ENCODE measurements at regions not wholly inside any gene's neighbourhood (a gene's known extent, or its start where the extent isn't known, plus 50 kb on each side); places are given as distances from the start of the nearest gene placed in this dataset.

DNA sequence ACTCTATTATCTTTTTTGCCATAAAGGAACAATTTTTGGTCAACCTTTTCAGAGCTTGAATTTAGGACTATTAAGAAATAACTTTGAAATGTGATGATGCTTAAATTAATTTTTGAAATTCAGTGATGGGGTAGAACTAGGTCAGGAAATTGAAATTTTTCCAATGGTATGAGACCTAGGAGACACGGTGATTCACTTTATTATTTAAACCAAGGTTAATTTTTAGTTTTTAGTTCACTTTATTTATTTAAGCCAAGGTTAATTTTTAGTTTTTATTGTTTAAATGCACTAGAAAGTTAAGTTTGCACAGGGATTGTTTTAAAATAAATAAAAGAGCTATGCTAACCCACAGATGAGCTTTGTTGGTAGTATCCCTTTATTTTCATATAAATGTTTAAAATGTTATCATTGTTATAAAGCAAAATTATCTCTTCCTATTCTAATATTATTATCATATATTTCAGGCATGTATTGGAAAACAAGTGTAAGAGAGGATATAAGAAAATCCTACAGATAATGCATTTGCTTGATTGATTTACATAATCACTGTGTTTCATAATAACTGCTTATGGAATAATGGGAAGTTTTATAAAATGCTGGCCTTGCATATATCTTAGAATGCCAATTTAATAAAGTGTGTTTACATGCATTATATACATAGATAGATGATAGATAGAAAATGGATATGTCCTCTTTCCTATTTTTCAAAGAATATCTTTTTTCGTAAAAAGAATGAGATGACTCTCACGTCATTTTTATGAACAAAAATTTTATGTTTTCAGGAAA lies 163.6 kb downstream of the HGF start:
- DNase-seq (ENCODE audit: low spot score), result no peak

DNA sequence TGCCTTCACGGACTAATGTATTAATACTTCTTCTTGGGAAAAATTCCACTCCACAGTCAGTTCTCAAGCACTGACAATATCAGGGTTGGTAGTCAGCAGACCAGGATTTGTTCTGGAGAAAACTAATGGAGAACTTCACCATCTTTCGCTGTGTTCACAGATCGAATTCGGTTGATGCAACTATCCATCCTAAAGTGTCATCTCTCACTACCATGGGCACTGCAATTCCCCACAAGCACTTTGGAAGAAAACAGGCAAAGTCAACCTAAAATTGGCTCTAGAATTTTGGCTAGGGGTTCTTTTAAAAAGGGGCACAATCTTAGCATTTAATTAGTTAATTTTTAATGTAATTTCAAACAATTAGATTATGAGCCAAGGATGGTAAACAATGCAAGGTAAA lies 164.4 kb downstream of the HGF start:
- no peak for DNase-seq (ENCODE audit: low spot score)

DNA sequence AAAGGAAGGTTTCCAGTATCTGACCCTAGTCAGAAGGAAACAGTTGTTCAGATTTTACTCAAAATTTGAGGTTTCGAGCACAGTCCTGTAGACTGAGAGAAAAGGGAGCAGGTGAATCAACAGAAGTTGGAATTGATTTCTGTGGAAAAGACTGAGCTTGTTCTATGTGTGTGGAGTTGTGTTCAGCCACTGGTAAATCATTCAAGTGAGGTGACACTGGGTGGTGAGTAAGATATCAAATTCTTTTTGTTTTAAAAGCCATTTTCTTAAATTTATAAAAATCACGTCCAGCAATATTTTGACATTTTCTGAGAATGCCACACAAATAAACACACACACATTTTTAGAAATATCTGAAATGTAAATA lies 165.1 kb downstream of the HGF start:
- no peak for DNase-seq (ENCODE audit: low spot score)

DNA sequence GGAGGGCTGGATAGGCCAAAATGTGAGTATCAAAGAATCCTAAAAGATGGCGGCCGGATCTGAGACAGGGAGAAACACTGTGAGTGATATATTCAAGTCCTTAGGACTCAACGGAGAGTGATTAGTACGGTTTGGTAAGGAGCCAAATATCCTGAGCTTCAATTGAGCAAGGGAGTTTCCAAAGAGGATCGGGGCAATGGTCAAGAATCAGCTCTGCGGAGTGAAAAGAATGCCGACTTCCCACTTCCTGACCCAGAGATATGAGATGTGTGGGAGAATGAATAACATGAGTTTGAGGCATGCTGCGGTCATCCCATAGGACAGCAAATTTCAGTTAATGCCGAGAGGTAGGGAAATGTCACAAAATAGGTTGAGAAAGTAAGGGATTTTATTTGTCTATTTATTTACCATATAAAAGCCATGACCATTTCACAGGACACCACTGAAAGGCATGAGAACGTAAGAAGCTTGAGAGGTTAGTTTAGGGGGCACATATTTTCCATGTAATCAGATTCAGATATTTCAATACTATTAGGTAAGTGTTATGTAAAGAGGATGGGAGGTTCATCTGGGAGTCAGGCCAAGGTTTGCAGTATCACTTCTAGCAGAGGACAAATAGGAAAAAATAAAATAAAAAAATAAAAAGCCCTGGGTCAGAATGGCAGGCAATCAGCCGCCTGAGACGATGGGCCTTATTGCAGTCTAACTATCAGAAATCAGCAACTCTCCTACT lies 165.6 kb downstream of the HGF start:
- DNase-seq (ENCODE audit: low spot score), result no peak

DNA sequence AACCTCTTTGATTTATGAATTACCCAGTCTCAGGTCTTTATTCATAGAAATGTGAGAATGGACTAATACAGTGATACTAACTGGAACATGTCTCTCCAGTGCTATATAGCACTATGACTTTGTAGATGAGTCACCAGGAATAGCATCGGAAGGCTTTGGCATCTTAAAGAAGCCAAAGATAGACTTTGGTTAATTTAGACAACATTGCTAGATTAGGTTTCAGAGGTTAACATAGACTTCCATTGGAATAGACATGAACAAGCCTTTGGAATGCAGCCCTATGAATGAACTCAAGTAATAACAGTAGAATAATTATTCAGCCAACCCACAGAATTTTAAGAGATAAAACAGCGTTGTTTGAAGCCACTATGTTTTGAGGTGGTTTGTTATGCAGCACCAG lies 169.2 kb downstream of the HGF start:
- DNase-seq (ENCODE audit: low spot score), result no peak

DNA sequence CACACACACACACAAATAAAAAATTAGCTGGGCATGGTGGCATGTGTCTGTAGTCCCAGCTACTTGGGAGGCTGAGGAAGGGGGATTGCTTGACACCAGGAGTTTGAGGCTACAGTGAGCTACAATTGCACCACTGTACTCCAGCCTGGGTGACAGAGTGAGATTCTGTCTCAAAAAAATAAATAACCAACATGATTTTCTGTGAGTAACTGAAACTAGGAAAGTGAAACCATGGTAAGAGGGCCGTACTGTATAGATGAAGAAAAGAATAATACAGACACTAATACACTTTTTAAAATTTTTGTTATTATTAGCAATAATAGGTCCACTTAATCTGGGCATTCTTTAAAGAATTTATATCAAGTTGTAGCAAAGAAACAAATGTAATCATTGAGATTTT lies 170.9 kb downstream of the HGF start:
- DNase-seq (ENCODE audit: low spot score), result no peak

DNA sequence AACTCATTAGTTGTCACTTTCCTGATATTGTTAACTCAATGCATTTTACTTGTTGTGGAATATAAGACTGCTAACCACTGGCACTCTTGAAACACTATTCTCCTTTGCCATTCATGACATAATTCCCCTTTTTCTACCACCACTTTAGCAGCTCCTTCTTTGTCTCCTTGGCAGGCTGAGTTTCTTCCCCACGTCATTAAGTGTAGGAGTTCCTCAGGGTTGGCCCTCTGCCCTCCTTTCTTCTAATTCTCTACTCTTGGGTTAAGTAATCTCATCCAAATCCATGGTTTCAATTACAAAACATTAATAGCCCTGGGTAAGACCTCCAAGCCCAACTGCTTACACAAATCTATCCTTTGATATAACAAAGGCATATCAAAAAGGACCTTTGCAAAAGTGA lies 175.1 kb downstream of the HGF start:
- no peak for DNase-seq (ENCODE audit: low spot score)

DNA sequence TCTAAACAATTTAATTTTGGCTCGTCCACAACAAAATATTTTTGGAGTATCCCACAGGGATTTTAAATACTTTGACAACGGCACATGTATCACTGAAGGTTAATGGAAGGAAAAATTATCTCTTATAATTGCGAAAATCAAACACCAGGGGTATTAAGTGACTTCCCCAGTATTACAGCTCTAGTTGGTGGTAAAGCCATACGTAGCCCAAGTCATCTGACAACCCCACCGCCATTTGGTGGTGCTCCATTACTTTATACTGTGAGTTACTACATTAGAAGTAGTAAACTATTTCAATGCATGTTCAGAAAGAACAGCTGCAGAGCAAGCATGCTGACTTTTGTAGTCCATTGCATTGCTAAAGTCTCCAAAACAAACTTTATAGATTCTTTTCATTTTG lies 179.7 kb downstream of the HGF start:
- no peak for DNase-seq (ENCODE audit: low spot score)

DNA sequence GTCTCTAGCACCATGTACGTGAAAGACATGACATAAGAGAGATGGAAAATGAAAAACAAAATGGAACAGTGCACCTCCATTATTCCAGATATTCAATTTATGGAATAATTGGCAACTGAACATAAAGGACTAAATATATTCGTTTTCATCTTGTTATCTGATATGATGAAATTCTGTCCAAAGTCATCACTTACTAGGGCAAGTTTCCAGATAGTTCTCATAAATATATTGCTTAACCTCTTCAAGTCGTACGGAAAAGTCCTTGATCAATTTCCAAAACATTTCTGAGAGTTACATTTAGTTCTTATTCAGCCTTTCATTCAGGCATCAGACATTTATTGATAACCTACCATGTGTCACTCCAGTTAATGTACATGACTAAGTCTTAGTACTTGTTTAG lies 185.2 kb downstream of the HGF start:
- no peak for DNase-seq (ENCODE audit: low spot score)

DNA sequence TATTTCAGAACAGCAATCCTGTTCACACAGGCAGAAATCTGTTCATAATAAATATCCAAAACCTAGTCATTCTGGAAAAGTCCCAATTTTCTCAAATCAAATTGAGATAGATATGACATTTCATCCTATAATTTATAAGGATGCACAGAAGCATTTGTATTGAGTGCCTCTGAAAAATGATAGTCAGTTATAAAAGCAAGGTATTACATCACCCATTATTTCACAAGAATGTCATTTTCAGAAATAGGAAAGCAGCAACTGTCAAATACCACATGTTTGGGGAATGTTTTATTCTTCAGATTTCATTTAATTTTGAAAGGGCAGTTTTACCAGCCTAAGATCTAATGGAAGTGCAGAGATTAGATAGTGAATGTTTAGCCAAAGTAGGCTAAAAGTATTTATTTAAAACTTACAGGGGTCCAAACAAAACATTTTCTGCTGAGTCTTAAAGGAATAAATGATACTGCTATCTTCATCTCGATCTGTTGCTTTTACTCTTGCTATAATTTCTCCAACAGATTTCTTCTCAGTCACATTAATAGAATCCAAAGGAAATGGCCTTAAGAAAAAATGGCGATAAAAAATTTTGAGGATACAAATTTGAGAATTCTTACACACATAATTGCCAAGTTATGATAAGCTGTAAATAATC lies 185.8 kb downstream of the HGF start:
- DNase-seq (ENCODE audit: low spot score), result no peak

DNA sequence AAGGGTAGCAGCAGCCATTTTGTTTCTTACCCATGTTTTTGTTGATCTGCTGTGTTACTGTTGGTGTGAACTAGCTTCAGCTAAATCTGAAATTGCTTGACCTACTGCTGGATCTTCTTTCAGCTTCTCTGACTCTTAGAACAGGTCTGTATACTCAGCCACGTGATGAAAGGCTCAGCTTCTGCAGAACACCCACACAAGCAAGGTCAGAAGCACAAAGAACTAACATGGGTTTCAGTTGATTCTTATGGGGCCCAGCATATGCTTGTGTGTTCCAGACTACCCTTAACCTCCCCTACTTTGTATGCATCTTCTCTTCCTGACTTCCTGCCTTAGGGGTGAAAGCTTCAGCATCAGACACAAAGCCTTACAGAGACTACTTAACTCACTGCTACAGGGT lies 186.8 kb downstream of the HGF start:
- DNase-seq (ENCODE audit: low spot score), result no peak

DNA sequence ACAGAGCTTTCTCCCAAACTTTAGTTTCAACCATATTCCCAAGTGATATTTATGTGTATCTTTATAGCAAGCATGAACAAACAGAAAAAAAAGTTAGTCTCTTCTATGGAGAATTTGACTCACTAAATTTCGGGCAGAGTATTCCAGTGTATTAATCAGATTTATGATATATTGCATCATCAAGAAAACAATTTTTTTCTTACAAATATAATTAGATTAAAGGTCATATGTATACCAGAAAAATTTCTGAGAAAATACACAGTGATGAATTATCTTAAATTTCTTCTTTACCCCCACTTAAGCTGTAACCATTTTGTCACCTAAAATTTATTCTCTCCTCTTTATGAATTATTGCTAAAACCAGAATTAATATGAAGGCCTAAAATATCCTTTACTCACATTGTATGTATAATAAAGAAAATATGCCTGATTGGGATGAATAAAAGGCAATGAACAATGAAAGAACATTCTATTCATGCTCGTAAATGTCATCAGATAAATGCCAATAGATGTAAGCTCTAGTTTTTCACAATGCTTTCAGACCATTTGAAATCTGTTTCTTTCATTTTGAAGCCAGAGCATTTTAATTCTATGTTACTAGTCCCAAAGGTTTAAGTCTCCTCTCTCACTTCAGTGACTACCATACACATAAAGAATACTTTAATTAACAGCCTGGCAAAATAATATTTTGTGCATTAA lies 192.1 kb downstream of the HGF start:
- no peak for DNase-seq (ENCODE audit: low spot score)

DNA sequence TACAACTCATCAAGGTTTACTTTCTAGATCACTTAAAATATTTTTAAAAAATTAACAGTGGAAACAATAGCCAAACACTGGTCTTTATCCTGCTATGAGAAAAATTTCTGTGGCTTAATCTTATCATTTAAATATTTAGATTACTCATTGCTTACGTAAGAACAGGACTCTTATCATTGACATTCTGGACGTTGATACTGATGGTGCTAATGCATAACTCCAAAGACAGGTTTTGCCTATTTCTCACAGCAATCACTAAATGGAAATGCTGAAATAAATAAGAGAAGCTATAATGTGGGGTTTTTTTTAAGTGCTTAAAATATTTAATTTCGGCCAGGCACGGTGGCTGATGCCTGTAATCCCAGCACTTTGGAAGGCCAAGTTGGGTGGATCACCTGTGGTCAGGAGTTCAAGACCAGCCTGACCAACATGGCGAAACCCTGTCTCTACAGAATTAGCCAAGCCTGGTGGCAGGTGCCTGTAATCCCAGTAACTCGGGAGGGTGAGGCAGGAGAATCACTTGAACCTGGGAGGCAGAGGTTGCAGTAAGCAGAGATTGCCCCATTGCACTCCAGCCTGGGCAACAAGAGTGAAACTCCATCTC lies 195.0 kb downstream of the HGF start:
- DNase-seq (ENCODE audit: low spot score), result no peak

DNA sequence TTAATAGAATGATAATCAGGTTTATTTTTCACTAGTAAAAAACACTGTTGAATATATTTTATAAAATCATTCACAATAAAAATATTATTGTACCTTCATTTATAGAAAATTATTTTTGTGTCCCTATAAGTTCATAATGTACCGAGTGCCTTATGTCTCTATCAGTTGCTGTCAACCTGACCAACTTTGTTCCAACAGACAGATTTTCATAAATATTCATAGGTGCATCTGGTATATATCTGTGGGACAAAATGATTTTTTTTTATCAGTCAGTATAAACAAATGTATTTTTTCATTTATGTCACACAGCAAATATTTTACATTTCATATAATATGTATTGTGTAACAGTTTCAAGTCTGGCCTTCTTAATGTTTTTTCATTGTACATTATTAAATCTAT lies 195.9 kb downstream of the HGF start:
- no peak for DNase-seq (ENCODE audit: low spot score)

DNA sequence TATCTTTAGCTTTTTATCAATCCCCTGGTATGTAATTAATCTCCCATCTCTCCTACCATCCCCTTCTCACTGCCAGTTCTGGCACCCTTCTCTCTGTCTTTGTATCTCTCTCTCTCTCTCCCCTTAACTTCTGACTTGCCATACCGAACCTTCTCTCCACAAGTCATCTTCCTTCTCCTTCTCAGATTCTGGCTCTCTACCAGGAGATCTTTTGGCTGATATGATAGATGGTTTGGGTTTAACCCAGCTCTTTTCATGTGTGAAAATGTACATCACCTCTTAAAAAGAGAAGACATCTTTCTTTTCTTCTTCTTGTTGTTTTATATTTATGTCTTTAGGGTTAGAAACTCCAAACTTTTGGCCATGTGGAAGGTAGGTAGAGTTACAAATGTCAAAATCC lies 196.7 kb downstream of the HGF start:
- DNase-seq (ENCODE audit: low spot score), result no peak

DNA sequence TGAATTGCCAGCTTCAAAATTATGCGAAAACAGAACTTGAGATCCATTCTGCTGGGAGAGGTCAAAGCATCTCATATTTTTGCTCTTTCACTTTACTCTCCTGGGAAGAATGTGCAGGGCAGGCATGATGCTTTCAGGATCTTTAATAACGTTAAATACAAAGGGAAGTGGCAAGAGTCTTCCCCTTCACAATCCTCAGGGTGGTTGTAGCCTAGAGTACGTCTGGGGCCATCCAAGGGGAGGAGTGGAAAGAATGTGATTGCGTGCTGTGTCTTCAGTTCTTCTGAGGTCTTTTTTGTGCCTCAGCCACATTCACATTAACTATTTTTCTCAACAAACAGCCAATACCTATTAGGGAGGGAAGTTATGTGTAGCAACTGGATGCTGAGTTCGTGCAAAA lies 207.3 kb downstream of the HGF start:
- no peak for DNase-seq (ENCODE audit: low spot score)

DNA sequence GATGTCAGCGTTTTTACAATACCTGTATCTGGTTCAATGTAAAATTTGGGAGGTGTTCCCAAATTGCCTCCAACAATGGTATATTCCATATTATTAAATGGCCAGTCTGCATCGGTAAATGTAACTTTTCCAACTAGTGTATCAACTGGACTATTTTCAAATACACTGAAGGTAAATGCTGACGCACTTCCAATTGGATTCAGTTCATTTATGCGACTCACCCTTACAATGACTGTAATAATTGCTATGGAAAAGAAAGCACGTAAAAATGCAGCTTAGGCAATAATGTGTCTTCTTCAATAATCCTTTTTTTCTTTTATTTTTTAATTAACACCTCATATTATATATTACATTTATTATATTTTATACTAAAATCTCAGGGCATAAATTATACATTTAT lies 209.1 kb downstream of the HGF start:
- DNase-seq (ENCODE audit: low spot score), result no peak

DNA sequence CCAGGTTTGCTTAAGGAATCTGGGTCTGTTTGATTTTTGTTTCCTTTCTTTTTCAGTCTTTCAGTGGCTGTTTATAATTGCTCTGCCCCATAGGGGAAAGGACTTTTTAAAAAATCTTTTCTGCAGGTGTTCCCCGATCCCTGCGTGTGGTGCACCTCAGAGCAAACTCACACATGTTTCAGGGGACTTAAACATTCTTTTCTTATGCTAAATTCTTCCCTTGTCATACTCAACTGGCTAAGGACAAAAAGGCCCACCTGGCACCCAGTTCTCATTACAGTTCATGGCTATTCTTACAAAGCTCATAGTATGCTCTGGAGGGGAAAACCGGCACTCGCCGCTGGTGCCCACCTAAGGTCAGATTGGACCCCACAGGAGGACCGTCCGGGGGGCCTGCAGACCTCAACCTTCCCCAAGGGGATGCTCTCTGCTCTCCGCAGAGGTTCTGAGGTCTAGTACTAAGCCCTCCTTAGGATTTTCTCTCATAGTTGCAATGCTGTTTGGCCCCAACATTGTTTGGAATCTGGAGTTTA lies 220.3 kb downstream of the HGF start:
- DNase-seq (ENCODE audit: low spot score), result no peak

DNA sequence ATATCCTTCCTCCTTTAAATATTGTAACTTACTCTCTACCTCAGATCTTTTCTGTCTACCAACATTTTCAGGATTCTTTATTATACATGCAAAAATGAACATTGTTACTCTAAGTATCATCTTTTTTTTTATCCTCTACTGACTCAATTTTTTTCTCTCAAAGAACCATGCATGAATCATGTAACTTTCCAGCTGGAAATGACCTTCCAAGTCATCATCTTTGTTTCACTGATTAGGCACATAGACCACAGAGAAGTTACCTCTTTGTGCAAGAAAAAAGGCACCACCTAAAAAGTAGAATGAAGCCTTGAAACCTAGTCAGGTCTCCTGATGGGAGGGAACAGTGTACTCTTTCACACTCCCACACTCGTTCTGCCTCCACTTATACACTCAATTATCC lies 234.9 kb downstream of the HGF start:
- DNase-seq (ENCODE audit: low spot score), result no peak

DNA sequence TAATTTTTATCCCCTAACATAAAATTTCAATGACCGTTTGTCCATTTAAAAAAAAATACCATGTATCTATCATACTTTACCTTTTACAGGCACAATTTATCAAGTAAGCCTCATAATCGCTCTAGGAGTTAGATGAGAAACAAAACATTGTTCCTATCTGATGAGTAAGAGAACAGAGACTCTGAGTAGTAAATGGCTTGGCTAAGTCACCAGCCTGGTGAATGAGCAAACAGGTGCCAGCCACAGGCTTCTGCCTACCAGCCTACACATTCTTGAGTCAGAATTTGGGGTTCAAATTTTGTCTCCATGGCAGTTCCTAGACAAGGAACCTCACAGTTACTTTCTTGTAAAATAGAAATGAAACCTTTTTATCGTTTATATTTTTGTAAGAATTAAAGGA lies 235.4 kb downstream of the HGF start:
- DNase-seq (ENCODE audit: low spot score), result no peak

DNA sequence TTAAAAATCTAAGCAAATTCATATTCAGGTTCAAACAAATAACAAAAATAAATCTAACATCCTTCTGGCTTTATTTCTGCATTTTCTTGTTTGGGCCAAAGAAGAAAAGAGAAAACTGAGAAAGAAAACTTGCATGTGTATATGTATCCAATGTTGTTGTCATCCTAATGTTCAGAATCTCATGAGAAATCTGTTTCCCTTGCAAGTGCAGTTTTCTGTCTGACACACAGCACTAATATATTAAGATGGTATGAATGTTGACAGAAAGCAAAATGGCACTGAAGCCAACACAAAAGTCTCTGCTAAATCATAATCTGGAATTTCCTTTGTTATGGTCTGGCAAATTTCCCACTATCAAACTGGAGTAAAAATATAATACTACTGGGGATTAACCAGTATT lies 235.9 kb downstream of the HGF start:
- DNase-seq (ENCODE audit: low spot score), result no peak

DNA sequence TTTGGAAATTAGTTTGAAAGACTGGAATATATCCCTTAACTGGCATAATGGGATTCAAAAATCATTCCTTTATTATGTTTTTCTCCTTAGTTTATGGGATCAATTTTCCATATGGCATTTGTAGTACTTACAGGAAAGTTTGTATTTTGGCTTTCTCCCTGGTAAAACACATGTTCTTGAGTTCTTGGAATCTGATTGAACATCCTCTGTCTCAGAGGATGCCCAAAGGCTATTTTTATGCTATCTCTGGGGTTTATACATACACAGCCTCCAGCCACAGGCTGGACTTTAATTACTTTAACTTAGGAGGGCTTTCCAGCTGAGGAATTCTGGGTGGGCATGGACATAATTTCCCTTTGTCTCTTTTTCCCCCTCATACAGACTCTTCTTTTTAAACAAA lies 236.4 kb downstream of the HGF start:
- no peak for DNase-seq (ENCODE audit: low spot score)
